HepG2 (cell line): ENCODE measurements at regions not wholly inside any gene's neighbourhood (a gene's known extent, or its start where the extent isn't known, plus 50 kb on each side); places are given as distances from the start of the nearest gene placed in this dataset.
"Not testable (repeated sequence)": the region's sequence is repeated elsewhere in the genome, so short reads cannot be mapped to it uniquely, and the experiment has no call there.

Experiments used
- CREB1 ChIP-seq, 2 experiments: fragments of 450-650 bp in 1 of 2; IDR thresholded peaks; 2 replicates each; pipeline ENCODE4 v1.6.1; 2016 to 2017; ENCODE audit warnings: control low read depth in 1 of 2, mild to moderate bottlenecking in 1 of 2, missing compliant biosample characterization in 1 of 2, missing genetic modification characterization in 1 of 2
- CTCF ChIP-seq: sonication (generic); formaldehyde crosslinking; IDR thresholded peaks from 2 replicates; pipeline ENCODE4 v1.5.0; 2020; ENCODE audit warnings: mild to moderate bottlenecking, missing genetic modification reagents, moderate library complexity
- JUND ChIP-seq: sonication (generic); formaldehyde crosslinking; IDR thresholded peaks from 2 replicates; pipeline ENCODE4 v1.8.0; 2022; ENCODE audit warnings: mild to moderate bottlenecking, missing genetic modification reagents
- KDM3A ChIP-seq: IDR thresholded peaks from 2 replicates; pipeline ENCODE4 v1.6.1; 2018; ENCODE audit warnings: low read depth, missing compliant biosample characterization
- RFX1 ChIP-seq: fragments of 450-650 bp; IDR thresholded peaks from 2 replicates; pipeline ENCODE4 v1.6.1; 2017
- SMAD9 ChIP-seq: sonication (generic); formaldehyde crosslinking; IDR thresholded peaks from 2 replicates; pipeline ENCODE4 v1.5.1; 2020; ENCODE audit warnings: mild to moderate bottlenecking, missing genetic modification reagents
- ZNF747 ChIP-seq: sonication (generic); formaldehyde crosslinking; IDR thresholded peaks from 2 replicates; pipeline ENCODE4 v1.8.1; 2023; ENCODE audit warnings: missing genetic modification reagents, mild to moderate bottlenecking, borderline replicate concordance

DNA sequence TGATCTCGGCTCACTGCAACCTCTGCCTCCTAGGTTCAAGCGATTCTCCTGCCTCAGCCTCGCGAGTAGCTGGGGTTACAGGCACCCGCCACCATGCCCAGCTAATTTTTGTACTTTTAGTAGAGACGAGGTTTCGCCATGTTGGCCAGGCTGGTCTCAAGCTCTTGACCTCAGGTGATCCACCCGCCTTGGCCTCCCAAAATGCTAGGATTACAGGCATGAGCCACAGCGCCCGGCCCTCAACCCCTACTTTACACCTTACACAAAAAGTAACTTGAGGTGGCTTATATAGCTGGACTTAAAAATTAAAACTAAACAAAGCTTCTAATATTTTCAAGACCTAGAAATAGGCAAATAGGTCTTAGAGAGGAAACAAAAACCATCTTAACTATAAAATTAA, 524.0 kb upstream of the FAM174A start:
- not testable (repeated sequence) for TF ChIP-seq CTCF; ZNF747; SMAD9 (CRISPR knock-in tag); KDM3A; CREB1 (IDR thresholded peaks at IDR 0.05); CREB1 (CRISPR knock-in tag; IDR thresholded peaks at IDR 0.05); JUND (CRISPR knock-in tag); RFX1
